Coronary artery (tissue), 2 donors: ENCODE measurements at regions not wholly inside any gene's neighbourhood (a gene's known extent, or its start where the extent isn't known, plus 50 kb on each side); places are given as distances from the start of the nearest gene placed in this dataset.

Experiments used
- DNase-seq: peaks from one replicate; pipeline ENCODE4 v3.0.0-alpha.2; 2017; ENCODE audit warnings: low spot score
- H3K27ac ChIP-seq, 2 donors: fragments of 200-600 bp; sonication (generic); one replicate each; pipeline ENCODE4 v1.5.1; 2016 to 2019
- H3K4me3 ChIP-seq: fragments of 200-600 bp; sonication (generic); 2 replicates; pipeline ENCODE4 v1.5.1; 2016; ENCODE audit warnings: mild to moderate bottlenecking, moderate library complexity
- CTCF ChIP-seq: fragments of 200-600 bp; sonication (generic); IDR thresholded peaks from one replicate; pipeline ENCODE4 v1.5.1; 2019; ENCODE audit warnings: antibody characterized with exemption

DNA sequence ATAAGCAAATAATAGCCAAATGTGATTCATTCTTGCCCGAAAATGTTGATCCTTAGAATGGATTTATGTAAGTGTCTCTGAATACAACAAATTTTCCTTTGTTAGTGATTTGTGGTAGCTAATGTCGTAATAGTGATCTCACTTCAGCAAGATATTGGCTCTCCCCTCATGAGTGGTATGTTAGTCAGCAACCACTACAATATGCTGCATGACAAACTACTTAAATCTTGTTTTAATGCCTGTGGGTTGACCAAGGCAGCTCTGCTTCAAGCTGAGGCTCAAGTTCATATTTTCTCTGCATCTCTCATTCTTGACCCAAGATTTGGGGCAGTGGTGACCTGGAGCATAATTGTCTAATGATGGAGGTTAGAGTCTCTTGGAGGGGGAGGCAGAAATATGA is 49.8 kb upstream of the GALNT15 start:
- Histone ChIP-seq H3K4me3 (no peak overlapping the region), H3K27ac (no peak overlapping the region)
- no peak for TF ChIP-seq CTCF
- no peak for DNase-seq
